ENCODE measurements at regions not wholly inside any gene's neighbourhood (a gene's known extent, or its start where the extent isn't known, plus 50 kb on each side); places are given as distances from the start of the nearest gene placed in this dataset.
"Not testable (repeated sequence)": the region's sequence is repeated elsewhere in the genome, so short reads cannot be mapped to it uniquely, and the experiment has no call there.

GRCh38 chr5:167261309-167262100 lies 1029.9 kb upstream of the WWC1 start:
- no peak for DNase-seq (ENCODE audit: low read depth)

DNA sequence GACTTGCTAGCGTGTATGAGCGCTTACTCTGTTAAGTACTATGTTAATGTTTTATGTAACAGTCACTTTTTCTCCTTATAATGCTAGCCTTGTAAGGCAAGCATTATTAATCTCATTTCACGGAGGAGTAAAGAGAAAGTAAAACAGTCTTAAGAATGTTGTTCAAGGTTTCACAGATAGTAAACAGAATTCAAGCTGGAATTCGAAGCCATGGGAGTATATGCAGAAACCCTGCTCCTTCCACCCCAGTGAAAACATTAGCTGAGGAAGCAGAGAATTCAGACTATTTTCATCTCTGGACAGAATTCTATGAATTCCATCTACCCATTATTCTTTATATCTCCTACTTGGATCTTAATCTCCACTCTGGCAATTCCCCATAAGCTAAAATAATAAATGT lies 1028.3 kb upstream of the WWC1 start:
- no peak for DNase-seq (ENCODE audit: low read depth)

GRCh38 chr5:167264348-167264747 lies 1027.1 kb upstream of the WWC1 start:
- DNase-seq (ENCODE audit: low read depth): no peak

- no peak for DNase-seq (ENCODE audit: low read depth)
Measured at GRCh38 chr5:167268337-167268736, 1023.1 kb upstream of the WWC1 start.

GRCh38 chr5:167269146-167269545 lies 1022.3 kb upstream of the WWC1 start:
- no peak for DNase-seq (ENCODE audit: low read depth)

DNA sequence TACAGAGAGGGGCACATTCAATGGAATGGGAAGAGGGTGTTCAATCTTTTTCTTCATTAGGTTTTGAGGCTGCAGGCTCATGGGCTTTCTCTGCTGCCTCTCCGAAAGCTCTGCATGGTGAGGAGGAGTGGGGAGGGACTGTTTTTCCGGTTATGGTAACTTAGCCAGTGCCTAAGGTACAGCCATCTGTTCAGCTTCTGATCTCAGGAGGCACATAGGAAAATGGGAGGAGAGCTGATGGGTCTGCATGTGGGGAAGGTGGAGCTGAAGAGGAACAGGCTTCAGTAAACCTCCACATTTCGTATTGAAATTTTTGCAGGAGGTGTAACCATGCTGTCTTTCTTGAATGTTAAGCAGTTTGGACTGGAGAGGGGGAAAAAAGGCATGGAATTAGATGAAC lies 1020.4 kb upstream of the WWC1 start:
- DNase-seq (ENCODE audit: low read depth): no peak

DNA sequence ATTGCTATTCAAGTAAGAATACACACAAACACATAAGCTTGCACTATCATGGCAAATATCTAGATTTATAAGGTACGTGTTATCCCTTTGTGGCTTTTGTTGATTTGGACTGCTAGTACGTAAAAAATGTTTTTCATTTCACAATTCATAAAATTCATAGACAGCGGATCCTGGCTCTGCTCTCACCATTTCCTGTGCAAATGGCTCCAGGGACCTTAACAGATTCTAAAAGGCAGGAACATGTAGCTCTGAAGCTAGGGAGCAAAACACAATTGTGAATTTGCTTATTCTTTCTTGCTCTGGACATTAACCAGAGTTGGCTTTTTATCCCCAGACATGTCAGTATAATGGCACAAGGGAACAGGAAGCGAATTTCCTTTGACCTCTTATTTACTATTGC lies 1019.9 kb upstream of the WWC1 start:
- DNase-seq (ENCODE audit: low read depth): no peak

- DNase-seq (ENCODE audit: low read depth): no peak
Measured at GRCh38 chr5:167280111-167280510, 1011.3 kb upstream of the WWC1 start.

GRCh38 chr5:167281925-167282324 lies 1009.5 kb upstream of the WWC1 start:
- DNase-seq (ENCODE audit: low read depth): no peak

DNA sequence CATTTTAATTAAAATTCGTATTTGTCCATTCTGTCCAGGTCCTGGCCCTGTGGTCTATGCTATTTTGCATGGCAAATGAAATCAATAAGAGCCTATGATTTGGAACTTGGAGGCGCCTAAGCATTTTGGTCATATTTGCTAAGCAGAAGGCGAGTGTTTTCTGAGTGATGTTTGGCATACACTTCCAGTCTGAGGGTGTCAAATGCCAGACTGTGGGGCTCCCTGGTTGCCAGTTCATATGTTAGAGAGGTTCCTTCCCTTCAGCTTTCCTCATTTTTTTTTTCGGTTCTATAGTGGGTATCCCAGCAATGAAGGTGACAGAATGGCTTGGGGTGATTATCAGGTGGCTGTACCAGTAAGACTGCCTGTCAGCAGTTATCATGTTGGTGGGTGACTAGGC lies 1007.8 kb upstream of the WWC1 start:
- DNase-seq (ENCODE audit: low read depth): no peak

DNA sequence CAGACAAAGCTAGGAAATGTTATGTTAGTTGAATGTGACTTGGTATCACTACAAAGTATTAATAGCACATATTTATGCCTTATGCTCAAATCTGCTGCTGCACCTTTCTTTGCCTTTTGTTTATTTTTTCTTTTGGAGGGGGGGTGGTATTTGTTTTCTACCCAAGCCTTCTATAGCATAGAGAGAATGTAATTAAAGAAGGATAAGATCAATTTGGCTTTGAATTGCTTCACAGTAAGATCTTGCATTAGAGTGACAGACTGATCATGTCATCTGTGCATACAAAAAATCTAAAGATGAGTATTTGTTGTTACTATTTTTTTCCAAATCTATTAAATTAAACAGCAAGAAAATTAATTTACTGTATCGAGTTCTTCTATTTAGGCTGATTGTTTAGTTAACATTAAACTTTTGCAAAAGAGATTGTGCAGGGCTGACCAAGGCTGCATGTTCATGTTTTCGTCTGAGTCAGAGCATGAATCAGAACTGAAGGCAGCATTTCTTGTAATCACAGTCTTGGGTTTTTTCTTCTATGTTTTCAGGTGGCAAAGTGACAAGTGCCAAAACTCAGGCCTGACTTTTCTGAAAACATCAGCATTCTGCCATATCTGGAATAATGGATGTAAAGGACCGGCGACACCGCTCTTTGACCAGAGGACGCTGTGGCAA lies 1007.1 kb upstream of the WWC1 start:
- no peak for DNase-seq (ENCODE audit: low read depth)

DNA sequence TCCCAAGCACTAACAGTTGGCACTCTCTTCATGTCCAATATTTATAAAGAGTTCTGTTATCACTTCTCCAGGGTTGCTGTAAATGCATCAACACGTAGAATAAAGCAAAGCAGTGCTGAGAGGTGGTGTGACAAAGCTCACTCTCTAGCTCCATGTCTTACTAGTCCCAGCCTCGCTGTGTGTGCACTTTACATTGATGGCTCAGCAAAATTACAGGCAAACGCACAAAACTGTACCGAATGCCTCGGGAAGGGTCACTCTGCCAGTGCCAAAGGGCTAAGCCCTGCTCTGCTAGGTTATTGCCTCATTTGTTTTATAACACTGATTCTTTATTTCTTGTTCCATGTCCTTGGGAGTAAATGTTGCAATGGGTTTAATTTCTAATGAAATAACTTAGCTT lies 1005.9 kb upstream of the WWC1 start:
- DNase-seq (ENCODE audit: low read depth): no peak

DNA sequence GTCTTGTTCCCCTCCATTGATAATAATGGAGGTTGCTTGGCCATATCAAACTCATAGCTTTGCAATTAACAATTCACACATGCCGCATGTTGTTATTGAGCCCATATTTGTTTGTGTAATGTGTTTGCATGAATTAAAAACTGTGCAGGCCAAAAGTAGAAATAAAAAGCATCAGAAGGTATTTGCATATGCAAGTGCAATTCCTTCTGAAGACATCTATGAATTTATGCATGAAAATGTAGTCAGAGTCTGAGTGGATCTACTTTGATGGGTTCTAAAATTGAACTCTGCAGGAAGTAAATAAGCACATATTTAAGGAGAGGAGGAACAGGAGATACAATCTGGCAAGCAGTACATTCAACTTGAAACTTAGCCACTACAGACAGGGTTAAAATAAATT lies 1004.6 kb upstream of the WWC1 start:
- DNase-seq (ENCODE audit: low read depth): no peak

DNA sequence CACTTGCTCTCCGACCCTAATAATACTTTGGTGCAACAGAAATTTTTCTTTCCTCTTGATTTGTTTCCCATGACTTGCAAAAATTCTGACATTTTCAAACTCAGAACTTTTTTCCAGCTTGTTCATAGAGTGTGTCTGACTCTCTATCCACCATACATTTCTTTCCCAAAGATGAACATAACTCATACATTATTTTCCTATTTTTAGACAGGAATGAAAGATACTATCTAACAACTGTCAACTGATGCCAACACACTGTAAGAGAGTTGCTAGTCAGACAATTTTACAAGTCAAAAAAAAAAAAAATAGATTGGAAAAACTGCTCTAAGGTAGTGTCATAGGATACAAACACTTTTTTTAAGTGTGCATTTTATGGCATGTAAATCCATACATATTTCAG lies 1001.0 kb upstream of the WWC1 start:
- DNase-seq (ENCODE audit: low read depth): no peak

GRCh38 chr5:167294882-167295680 lies 996.4 kb upstream of the WWC1 start:
- DNase-seq (ENCODE audit: low read depth): peak; percentile 87

GRCh38 chr5:167295681-167296005 lies 995.8 kb upstream of the WWC1 start:
- no peak for DNase-seq (ENCODE audit: low read depth)

DNA sequence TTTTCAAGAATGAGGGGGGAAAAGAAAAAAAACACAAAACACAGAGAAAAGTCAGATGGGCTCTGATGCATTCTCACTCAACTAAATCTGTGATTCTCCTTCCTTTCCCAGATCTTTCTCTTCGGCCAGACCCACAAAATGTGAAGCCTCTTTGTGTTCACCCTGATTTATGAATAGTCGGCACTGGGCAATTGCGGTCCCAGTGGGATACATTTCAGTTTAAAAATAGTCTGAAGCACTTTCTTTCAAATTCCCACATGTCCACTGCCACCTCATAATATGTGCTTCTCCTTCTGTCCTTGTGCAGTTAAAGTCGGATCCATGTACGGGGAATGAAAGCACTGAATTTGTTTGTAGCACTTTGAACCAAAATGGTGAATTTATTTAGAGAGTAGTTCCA lies 995.4 kb upstream of the WWC1 start:
- peak; percentile 40 for DNase-seq (ENCODE audit: low read depth)

DNA sequence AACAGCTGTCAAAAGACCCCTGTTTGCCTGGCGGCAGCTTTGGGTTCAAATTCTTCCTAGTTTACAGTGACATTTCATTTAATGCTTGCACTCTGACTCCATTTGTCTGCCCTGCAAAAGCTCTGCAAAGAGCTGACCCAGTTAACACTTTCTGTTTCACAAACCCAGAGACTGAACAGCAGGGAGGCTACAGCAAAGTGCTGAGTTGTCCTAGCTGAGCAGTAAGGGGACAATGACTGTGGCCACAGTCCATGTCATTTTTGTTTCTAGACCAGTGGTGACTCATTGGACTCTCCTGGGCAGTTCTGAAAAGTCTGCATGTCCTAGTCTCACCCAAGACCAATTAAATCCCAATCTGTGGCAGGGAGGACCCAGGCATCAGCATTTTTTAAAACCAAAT lies 994.8 kb upstream of the WWC1 start:
- DNase-seq (ENCODE audit: low read depth): peak; percentile 34

- not testable (repeated sequence) for DNase-seq (ENCODE audit: low read depth)
Measured at GRCh38 chr5:167299861-167300260, 991.6 kb upstream of the WWC1 start.

DNA sequence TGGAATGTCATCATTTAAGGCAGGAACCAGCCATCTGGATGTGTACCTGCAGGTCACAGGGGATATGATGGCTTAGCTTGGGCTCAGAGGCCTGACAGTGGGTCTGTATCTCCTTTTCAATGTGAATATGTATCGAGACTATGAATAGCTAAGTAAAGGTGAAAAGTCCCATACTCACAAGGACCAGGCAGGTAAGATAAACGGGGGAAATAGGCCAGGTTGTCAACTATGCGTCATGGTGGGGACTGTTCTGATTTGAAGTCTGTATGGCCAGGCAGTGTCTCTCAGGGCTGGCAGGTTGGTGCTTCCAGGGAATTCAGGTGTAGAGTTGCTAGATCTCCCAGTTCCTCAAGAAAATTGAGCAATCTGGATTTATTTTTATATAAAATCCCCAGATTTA lies 987.9 kb upstream of the WWC1 start:
- no peak for DNase-seq (ENCODE audit: low read depth)

DNA sequence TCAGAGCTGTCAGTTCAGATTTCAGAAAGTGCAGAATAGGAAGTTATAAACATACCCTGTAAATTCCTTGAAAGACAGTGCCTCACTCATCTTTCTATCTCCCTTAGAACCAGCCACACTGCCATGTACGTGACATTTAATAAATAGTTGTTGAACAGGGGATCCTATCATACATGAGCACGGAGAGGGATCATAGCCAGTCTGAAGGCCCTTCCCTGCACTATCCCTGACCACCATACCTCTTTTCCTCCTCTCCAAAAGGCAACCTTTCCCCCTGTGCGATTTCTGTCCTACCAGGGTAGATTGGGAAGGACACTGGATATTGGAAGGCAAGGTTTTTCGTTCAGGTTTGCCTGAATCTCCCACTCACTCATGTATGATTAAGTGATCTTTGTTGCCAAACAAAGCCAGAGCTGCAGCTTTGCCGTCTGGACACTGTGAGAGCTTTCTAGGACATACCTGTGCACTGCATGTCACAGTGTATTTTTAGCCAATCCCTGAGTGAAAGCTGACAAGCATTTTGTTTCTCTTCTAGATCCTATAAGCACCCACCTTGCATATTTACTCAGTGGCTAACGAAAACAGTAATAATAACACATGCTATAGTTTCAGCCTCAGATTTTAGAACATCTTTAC lies 986.5 kb upstream of the WWC1 start:
- no peak for DNase-seq (ENCODE audit: low read depth)

GRCh38 chr5:167305591-167306213 lies 985.7 kb upstream of the WWC1 start:
- DNase-seq (ENCODE audit: low read depth): no peak

Data from RPMI7951 (cell line).